ENCODE measurements at regions not wholly inside any gene's neighbourhood (a gene's known extent, or its start where the extent isn't known, plus 50 kb on each side); places are given as distances from the start of the nearest gene placed in this dataset.

GRCh38 chr5:114152656-114153360 is 209.1 kb upstream of the KCNN2 start:
- CTCF ChIA-PET = no interaction called here
- Mint-ChIP-seq H3K27me3 (no peaks in the 10 kb centered on the region), H3K9me3 (ENCODE audit: low read depth) (peaks cover 20% of the 10 kb centered on the region), H3K27ac (no peak overlapping the region), H3K4me3 (no peak overlapping the region), H3K36me3 (no peaks in the 10 kb centered on the region), H3K4me1 (no peaks in the 10 kb centered on the region)
- DNase-seq = no peak
- no peak for ATAC-seq

DNA sequence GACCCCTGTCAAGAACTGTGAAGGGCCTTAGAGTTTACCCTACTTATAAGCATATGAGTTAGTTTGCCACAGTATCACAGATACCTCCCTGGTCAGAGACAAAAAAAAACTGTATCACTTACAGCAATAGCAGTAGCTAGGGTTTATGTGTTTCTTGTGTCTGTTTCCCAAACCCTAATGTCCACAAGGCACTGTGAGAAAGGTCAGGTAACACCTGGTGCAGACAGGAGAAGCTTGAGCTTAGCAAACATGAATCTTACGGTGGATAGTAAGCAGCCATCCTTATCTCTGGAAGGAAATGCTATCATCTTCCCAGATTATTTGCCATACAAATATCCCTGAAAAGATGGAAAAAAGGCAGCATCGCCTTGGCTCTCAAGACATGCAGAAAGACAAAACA is 208.5 kb upstream of the KCNN2 start:
- H3K4me3 Mint-ChIP-seq = no peak overlapping the region
- H3K36me3 Mint-ChIP-seq = no peaks in the 10 kb centered on the region
- CTCF ChIA-PET = no interaction called here
- ATAC-seq (no peak), DNase-seq (no peak)
- H3K27me3 Mint-ChIP-seq = no peaks in the 10 kb centered on the region
- no peaks in the 10 kb centered on the region for H3K4me1 Mint-ChIP-seq
- H3K9me3 Mint-ChIP-seq (ENCODE audit: low read depth) = peaks cover 18% of the 10 kb centered on the region
- H3K27ac Mint-ChIP-seq = no peak overlapping the region

DNA sequence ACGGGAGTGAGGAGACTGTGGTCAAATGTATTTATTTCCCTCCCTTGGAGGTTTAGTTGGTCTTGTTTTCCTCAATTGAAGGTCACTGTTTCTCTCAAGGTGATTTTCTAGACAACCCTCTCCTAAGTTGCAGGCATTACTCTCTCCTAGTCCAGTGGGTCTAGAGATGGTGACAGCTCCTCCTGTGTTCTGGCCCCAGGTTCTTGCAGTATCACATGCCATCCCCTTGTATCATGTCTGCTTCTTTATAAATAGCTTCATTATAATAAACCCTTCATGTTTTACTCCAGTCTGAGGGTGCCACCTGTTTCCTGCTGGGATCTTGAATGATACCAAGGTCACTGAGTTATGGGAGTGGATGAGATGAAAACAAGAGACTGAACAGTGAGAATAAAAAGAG is 208.0 kb upstream of the KCNN2 start:
- no peaks in the 10 kb centered on the region for H3K27me3 Mint-ChIP-seq
- ATAC-seq (no peak), DNase-seq (no peak)
- H3K9me3 Mint-ChIP-seq (ENCODE audit: low read depth) = peaks cover 15% of the 10 kb centered on the region
- no peaks in the 10 kb centered on the region for H3K4me1 Mint-ChIP-seq
- H3K36me3 Mint-ChIP-seq = no peaks in the 10 kb centered on the region
- H3K27ac Mint-ChIP-seq = no peak overlapping the region
- CTCF ChIA-PET = no interaction called here
- H3K4me3 Mint-ChIP-seq = no peak overlapping the region

- H3K27ac Mint-ChIP-seq = no peak overlapping the region
- no peak overlapping the region for H3K4me3 Mint-ChIP-seq
- H3K4me1 Mint-ChIP-seq = no peaks in the 10 kb centered on the region
- H3K27me3 Mint-ChIP-seq = no peaks in the 10 kb centered on the region
- no peak for ATAC-seq
- CTCF ChIA-PET = no interaction called here
- peaks cover 4% of the 10 kb centered on the region for H3K9me3 Mint-ChIP-seq (ENCODE audit: low read depth)
- no peaks in the 10 kb centered on the region for H3K36me3 Mint-ChIP-seq
- no peak for DNase-seq
Observed at GRCh38 chr5:114166081-114166480, 195.8 kb upstream of the KCNN2 start.

GRCh38 chr5:114174131-114174530 is 187.7 kb upstream of the KCNN2 start:
- CTCF ChIA-PET = no interaction called here
- no peaks in the 10 kb centered on the region for H3K4me1 Mint-ChIP-seq

GRCh38 chr5:114174837-114175236 is 187.0 kb upstream of the KCNN2 start:
- peaks cover 2% of the 10 kb centered on the region for H3K9me3 Mint-ChIP-seq (ENCODE audit: low read depth)
- no peaks in the 10 kb centered on the region for H3K27me3 Mint-ChIP-seq
- DNase-seq = no peak
- no peak overlapping the region for H3K27ac Mint-ChIP-seq
- no peak for ATAC-seq
- no peaks in the 10 kb centered on the region for H3K36me3 Mint-ChIP-seq
- H3K4me3 Mint-ChIP-seq = no peak overlapping the region
- H3K4me1 Mint-ChIP-seq = no peaks in the 10 kb centered on the region
- CTCF ChIA-PET = no interaction called here

More at GRCh38 chr5:114174131-114174530, 187.7 kb upstream of the KCNN2 start:
- no peak for DNase-seq
- Mint-ChIP-seq H3K36me3 (no peaks in the 10 kb centered on the region), H3K4me3 (no peak overlapping the region), H3K27ac (no peak overlapping the region), H3K27me3 (no peaks in the 10 kb centered on the region), H3K9me3 (ENCODE audit: low read depth) (peaks cover 4% of the 10 kb centered on the region)
- no peak for ATAC-seq

GRCh38 chr5:114176356-114176755 is 185.5 kb upstream of the KCNN2 start:
- Mint-ChIP-seq H3K27ac (no peak overlapping the region), H3K9me3 (ENCODE audit: low read depth) (peaks cover 2% of the 10 kb centered on the region), H3K27me3 (no peaks in the 10 kb centered on the region), H3K4me3 (no peak overlapping the region), H3K4me1 (no peaks in the 10 kb centered on the region), H3K36me3 (no peaks in the 10 kb centered on the region)
- no peak for DNase-seq
- CTCF ChIA-PET = no interaction called here
- ATAC-seq = no peak

DNA sequence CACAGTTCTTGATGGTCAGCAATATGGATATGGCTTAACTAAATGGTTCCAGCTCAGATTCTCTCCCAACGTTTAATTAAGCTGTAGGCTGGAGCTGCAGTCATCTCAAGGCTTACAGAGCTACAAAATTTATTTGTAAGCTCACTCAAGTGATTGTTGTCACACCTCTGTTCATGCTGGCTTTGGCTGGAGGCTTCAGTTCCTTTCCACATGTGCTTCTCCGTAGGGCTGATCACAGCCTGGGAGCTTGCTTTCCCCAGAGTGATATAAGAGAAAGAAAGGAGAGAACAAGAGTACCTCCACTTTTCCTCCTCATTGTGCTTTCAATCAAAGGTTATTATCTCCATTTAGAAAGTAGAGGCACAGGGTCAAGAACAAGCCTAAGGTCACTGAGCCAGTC is 182.7 kb upstream of the KCNN2 start:
- CTCF ChIA-PET = interaction anchor here (1.3 kb wide), 1 partner anchor 13 kb away, joined by 3 read pairs; no protein-coding TSS in a partner anchor
- Mint-ChIP-seq H3K36me3 (no peaks in the 10 kb centered on the region), H3K27me3 (no peaks in the 10 kb centered on the region), H3K4me1 (no peaks in the 10 kb centered on the region), H3K9me3 (ENCODE audit: low read depth) (no peaks in the 10 kb centered on the region), H3K27ac (no peak overlapping the region), H3K4me3 (no peak overlapping the region)
- no peak for ATAC-seq
- DNase-seq = no peak

DNA sequence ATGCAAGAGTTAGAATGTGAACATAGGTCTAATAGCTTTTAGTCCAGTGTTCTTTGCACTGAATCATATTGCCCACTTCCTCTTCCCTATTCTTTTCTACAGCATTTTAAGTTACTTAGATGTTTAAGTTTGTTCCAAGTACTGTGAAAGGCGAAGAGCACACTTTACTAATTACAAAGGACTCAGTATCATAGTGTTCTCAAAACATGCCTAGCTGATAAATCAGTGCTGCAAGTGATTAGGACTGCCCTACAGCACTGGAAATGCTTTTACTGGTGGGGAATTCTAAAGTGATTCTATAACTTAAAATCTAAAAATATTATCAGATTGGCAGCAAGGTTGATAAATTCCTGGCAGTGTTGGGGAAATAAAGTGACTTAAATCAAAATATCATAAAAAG is 177.9 kb upstream of the KCNN2 start:
- Mint-ChIP-seq H3K27ac (no peak overlapping the region), H3K4me1 (no peaks in the 10 kb centered on the region), H3K9me3 (ENCODE audit: low read depth) (peaks cover 2% of the 10 kb centered on the region), H3K36me3 (no peaks in the 10 kb centered on the region), H3K4me3 (no peak overlapping the region), H3K27me3 (no peaks in the 10 kb centered on the region)
- DNase-seq (no peak), ATAC-seq (no peak)
- CTCF ChIA-PET = no interaction called here

- H3K27ac Mint-ChIP-seq = no peak overlapping the region
Observed at GRCh38 chr5:114185274-114185673, 176.6 kb upstream of the KCNN2 start.

DNA sequence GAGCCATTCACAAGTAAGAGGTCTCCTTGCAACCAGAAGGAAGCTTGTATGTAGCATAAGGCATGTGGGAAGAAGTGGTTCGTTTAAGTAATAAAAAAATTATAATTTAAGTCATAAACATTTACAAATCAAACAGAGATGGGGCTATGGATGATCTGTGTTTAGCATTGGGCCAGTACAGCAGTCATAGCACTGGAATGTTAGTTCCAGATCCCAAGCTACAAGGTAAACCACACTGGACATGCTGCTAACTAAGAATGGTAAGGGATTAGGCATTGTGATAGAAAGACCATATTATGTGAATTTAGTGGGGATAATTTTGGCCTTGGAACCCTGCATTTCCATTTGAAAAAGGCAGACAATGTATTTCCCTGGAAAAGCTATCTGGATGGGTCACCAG is 170.4 kb upstream of the KCNN2 start:
- CTCF ChIA-PET = no interaction called here
- no peaks in the 10 kb centered on the region for H3K27me3 Mint-ChIP-seq
- peaks cover 2% of the 10 kb centered on the region for H3K9me3 Mint-ChIP-seq (ENCODE audit: low read depth)
- H3K4me1 Mint-ChIP-seq = no peaks in the 10 kb centered on the region
- H3K4me3 Mint-ChIP-seq = no peak overlapping the region
- DNase-seq (no peak), ATAC-seq (no peak)
- no peak overlapping the region for H3K27ac Mint-ChIP-seq
- no peaks in the 10 kb centered on the region for H3K36me3 Mint-ChIP-seq

More at GRCh38 chr5:114185274-114185673, 176.6 kb upstream of the KCNN2 start:
- ATAC-seq (no peak), DNase-seq (no peak)
- no peaks in the 10 kb centered on the region for H3K36me3 Mint-ChIP-seq
- H3K4me1 Mint-ChIP-seq = no peaks in the 10 kb centered on the region
- no peaks in the 10 kb centered on the region for H3K27me3 Mint-ChIP-seq
- peaks cover 2% of the 10 kb centered on the region for H3K9me3 Mint-ChIP-seq (ENCODE audit: low read depth)
- CTCF ChIA-PET = no interaction called here
- H3K4me3 Mint-ChIP-seq = no peak overlapping the region

DNA sequence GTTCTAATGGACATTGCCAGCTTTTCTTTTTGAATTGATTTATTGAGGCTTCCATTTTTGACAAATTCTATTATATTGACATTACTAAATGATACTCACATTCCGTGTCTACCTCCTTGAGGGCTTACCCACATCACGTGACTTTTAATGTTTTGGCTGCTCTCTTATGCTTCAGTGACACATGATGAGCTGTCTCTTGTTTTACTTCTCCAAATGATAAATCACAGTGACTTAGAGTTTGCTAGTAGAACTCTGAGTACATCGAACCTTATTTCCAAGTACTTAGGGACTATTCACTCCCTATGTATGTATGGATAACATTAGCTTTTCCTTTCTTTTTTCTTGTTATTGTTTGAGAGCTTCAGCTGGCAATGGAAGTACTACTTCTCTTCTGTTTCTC is 169.8 kb upstream of the KCNN2 start:
- Mint-ChIP-seq H3K9me3 (ENCODE audit: low read depth) (no peaks in the 10 kb centered on the region), H3K4me3 (no peak overlapping the region), H3K4me1 (no peaks in the 10 kb centered on the region), H3K27ac (no peak overlapping the region), H3K27me3 (no peaks in the 10 kb centered on the region), H3K36me3 (no peaks in the 10 kb centered on the region)
- ATAC-seq (no peak), DNase-seq (no peak)
- CTCF ChIA-PET = interaction anchor here (1.2 kb wide), 1 partner anchor 12 kb away, joined by 3 read pairs; no protein-coding TSS in a partner anchor

- no peak for ATAC-seq
Observed at GRCh38 chr5:114201332-114201731, 160.5 kb upstream of the KCNN2 start.

GRCh38 chr5:114204923-114205322 is 156.9 kb upstream of the KCNN2 start:
- H3K27me3 Mint-ChIP-seq = no peaks in the 10 kb centered on the region
- no peaks in the 10 kb centered on the region for H3K36me3 Mint-ChIP-seq
- no peak overlapping the region for H3K27ac Mint-ChIP-seq
- H3K4me1 Mint-ChIP-seq = no peaks in the 10 kb centered on the region
- ATAC-seq (no peak), DNase-seq (no peak)
- no peak overlapping the region for H3K4me3 Mint-ChIP-seq
- CTCF ChIA-PET = no interaction called here
- H3K9me3 Mint-ChIP-seq (ENCODE audit: low read depth) = peaks cover 2% of the 10 kb centered on the region

More at GRCh38 chr5:114201332-114201731, 160.5 kb upstream of the KCNN2 start:
- Mint-ChIP-seq H3K4me3 (no peak overlapping the region), H3K9me3 (ENCODE audit: low read depth) (peaks cover 5% of the 10 kb centered on the region), H3K27me3 (no peaks in the 10 kb centered on the region), H3K27ac (no peak overlapping the region), H3K36me3 (no peaks in the 10 kb centered on the region), H3K4me1 (no peaks in the 10 kb centered on the region)
- DNase-seq = no peak
- CTCF ChIA-PET = no interaction called here

- Mint-ChIP-seq H3K36me3 (no peaks in the 10 kb centered on the region), H3K4me3 (no peak overlapping the region), H3K4me1 (no peaks in the 10 kb centered on the region), H3K27ac (no peak overlapping the region), H3K27me3 (no peaks in the 10 kb centered on the region), H3K9me3 (ENCODE audit: low read depth) (peaks cover 2% of the 10 kb centered on the region)
- CTCF ChIA-PET = no interaction called here
- ATAC-seq (no peak), DNase-seq (no peak)
Observed at GRCh38 chr5:114206640-114207039, 155.2 kb upstream of the KCNN2 start.
